ENCODE measurements at regions not wholly inside any gene's neighbourhood (a gene's known extent, or its start where the extent isn't known, plus 50 kb on each side); places are given as distances from the start of the nearest gene placed in this dataset.

- TF ChIP-seq TAF1 (IDR thresholded peaks at IDR 0.05; ENCODE audit: borderline replicate concordance, low read depth, low read length), result no peak
- TF ChIP-seq GABPA (IDR thresholded peaks at IDR 0.05; ENCODE audit: low read depth), result no peak
- no peak for TF ChIP-seq SMC3 (IDR thresholded peaks at IDR 0.05; ENCODE audit: low read depth, low read length)
- no peak for TF ChIP-seq IRF3 (IDR thresholded peaks at IDR 0.05; ENCODE audit: low read depth, low read length)
- TF ChIP-seq CTCF (IDR thresholded peaks at IDR 0.05), result no peak
- TF ChIP-seq MXI1 (IDR thresholded peaks at IDR 0.05; ENCODE audit: low read depth, low read length), result no peak
- no peak for TF ChIP-seq PBX3 (IDR thresholded peaks at IDR 0.05)
- no peak for TF ChIP-seq REST (IDR thresholded peaks at IDR 0.05; ENCODE audit: low read depth, low read length)
- TF ChIP-seq RXRA (IDR thresholded peaks at IDR 0.05; ENCODE audit: borderline replicate concordance, low read depth), result no peak
Observed at GRCh38 chr2:139165601-139166000, 385.4 kb upstream of the NXPH2 start.

All from SK-N-SH (cell line).